GM13976 (cell line): ENCODE measurements at regions not wholly inside any gene's neighbourhood (a gene's known extent, or its start where the extent isn't known, plus 50 kb on each side); places are given as distances from the start of the nearest gene placed in this dataset.
"Not testable (repeated sequence)": the region's sequence is repeated elsewhere in the genome, so short reads cannot be mapped to it uniquely, and the experiment has no call there.

ENCODE experiments used
- DNase-seq: peaks from one replicate; pipeline ENCODE4 v3.0.0; 2012; ENCODE audit warnings: low spot score
- in situ Hi-C: fragments of 300-500 bp; cut with MboI; formaldehyde crosslinking; loops from one replicate; pipeline ENCODE4 v1.12.0; 2022; ENCODE audit warnings: low sequenced_read_pairs, mixed read lengths, inconsistent platforms; ENCODE audit not compliant: unreplicated experiment
- TF ChIP-seq, protein P1 (sequence below): IDR thresholded peaks from 2 replicates; pipeline ENCODE4 v1.5.1; 2012; ENCODE audit warnings: borderline replicate concordance, mild to moderate bottlenecking; ENCODE audit not compliant: insufficient read depth; ENCODE audit errors: extremely low read depth, missing control alignments, control extremely low read depth

DNA sequence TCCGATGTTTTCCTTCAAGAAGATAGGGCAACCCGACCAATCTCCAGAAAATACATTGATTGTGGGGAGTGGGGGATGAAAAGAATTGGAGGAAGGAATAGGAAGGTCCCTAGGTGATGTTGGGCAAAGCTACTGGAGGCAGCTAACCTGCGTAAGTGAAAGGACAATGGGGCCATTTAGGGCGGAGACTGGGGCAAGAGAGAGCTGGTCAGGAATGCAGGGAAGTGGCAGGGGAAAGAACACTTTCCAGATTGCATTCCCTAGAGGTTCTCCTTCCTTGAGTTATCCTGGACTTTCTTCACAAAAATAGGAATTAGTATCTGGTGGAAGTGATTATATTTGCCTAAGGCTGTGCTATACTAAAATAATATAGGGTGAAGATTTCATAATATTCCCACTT lies 151.8 kb upstream of the HMGA2 start:
- in situ Hi-C loops: no loop called here

DNA sequence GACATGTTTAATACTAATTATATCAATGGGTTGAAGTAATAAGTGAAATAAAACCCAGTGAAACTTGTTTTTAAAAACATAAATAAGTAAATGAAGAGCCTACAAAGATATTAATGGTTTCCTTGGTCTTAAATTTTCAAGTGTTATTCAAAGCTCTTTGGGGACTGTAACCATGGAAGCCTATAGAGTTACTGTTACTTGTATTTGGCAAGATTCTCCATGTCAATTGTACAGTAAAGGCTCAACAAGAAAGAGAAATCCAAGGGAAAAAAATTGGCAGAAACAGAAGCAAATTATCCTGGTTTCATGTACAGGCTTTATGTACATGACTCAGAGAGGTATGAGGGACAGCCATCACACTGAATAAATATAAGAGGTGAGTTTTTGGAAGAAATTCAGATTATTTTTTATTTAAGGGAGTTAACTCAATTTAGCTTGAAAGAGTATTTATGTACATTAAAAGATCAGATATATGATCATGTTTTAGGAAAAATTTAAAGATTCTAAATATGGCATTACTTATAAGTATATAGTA lies 151.1 kb upstream of the HMGA2 start:
- in situ Hi-C loops: no loop called here
- TF ChIP-seq, protein P1, sequence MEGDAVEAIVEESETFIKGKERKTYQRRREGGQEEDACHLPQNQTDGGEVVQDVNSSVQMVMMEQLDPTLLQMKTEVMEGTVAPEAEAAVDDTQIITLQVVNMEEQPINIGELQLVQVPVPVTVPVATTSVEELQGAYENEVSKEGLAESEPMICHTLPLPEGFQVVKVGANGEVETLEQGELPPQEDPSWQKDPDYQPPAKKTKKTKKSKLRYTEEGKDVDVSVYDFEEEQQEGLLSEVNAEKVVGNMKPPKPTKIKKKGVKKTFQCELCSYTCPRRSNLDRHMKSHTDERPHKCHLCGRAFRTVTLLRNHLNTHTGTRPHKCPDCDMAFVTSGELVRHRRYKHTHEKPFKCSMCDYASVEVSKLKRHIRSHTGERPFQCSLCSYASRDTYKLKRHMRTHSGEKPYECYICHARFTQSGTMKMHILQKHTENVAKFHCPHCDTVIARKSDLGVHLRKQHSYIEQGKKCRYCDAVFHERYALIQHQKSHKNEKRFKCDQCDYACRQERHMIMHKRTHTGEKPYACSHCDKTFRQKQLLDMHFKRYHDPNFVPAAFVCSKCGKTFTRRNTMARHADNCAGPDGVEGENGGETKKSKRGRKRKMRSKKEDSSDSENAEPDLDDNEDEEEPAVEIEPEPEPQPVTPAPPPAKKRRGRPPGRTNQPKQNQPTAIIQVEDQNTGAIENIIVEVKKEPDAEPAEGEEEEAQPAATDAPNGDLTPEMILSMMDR: no peak
- DNase-seq: no peak

More for the DNA sequence above, 151.8 kb upstream of the HMGA2 start:
- no peak for DNase-seq
- TF ChIP-seq, protein P1: no peak

DNA sequence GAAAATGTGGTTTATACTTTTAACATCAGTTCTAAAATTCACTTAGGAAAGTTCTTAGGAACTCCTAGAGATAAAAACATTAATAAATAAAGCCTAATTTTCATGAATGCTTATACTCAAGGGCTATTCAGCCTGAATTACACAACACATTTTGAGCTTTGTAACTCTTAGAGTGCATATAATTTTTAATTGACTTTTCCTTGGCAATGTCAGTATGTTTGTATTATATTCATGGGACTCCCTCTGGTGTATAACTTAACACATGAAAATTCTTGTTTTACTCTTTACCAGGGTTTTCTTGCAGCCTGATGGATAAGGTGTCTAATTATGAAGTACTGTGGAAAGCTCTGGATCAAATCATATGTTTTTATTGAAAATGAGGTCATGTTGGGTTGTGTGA lies 150.6 kb upstream of the HMGA2 start:
- in situ Hi-C loops: no loop called here
- no peak for DNase-seq
- TF ChIP-seq, protein P1: no peak

DNA sequence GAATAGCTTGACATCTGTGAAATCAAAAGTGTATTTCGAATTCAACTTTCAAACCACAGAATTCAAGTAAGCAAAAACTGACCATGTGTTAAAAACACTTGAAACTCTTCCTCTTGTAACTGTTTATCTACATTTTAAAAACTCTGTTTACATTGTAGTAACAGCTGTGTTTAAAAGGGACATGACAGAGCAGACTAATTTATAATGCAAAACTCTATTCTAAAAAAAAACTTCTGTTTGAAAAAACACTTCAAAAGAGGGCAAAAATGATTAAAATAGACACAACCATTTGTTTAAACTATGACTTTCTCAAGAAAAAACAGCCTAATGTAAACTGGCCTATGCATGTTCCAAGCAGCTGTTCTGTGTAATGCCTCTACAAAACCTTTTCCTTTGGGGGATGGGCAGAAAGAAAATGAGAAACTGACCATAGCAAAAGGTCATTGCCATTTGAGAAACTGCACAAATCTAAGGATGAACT lies 149.1 kb upstream of the HMGA2 start:
- TF ChIP-seq, protein P1: no peak
- in situ Hi-C loops: loop anchor here (25.0 kb wide), 1 partner anchor 363 kb away; no protein-coding TSS in a partner anchor
- DNase-seq: no peak

DNA sequence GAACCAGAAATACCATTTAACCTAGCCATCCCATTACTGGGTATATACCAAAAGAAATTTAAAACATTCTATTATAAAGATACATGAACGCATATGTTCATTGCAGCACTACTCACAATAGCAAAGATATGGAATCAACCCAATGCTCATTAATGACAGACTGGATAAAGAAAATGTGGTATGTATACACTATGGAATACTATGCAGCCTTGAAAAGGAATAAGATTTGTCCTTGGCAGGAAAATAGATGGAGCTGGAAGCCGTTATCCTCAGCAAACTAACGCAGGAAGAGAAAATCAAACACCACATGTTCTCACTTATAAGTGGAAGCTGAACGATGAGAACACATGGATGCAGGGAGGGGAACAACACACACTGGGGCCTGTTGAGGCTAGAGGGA lies 146.1 kb upstream of the HMGA2 start:
- not testable (repeated sequence) for DNase-seq
- in situ Hi-C loops: loop anchor here (25.0 kb wide), 1 partner anchor 366 kb away; no protein-coding TSS in a partner anchor

DNA sequence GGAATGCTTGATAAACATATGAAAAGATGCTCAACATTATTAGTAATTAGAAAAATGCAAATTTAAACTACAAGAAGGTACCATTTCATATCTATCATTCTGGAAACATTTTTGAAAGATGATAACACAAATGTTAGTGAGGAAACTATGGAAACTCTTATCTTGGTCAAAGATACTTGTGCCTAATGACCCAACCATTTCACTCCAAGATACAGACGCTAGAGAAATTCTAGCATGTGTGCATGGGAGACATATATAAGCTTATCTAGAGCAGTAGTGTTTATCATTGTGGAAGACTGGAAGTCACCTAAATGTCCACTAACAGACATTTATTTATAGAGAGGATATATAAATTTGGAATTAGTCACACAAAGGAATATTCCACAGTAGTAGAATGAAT lies 143.1 kb upstream of the HMGA2 start:
- no peak for DNase-seq
- in situ Hi-C loops: loop anchor here (25.0 kb wide), 1 partner anchor 369 kb away; no protein-coding TSS in a partner anchor
- TF ChIP-seq, protein P1: no peak

DNA sequence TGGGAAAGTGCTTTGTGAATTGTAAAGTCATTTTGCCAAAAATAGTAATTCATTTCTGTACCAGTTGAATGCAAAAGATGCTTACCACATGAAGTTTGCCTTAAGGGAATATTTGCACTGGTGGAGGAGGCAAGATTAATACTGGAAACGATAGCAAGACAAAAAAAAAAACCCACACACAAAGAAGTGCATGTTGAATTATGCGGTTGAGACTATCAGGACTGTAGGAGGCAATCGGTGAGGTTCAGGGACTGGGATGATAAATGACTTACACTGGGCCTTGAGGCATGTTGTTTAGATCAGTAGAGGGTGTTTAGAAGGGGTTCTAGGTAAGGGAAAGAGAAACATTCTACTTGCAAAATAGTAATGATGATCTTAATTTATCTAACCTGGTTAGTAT lies 142.2 kb upstream of the HMGA2 start:
- TF ChIP-seq, protein P1: no peak
- in situ Hi-C loops: loop anchor here (25.0 kb wide), 1 partner anchor 370 kb away; no protein-coding TSS in a partner anchor
- DNase-seq: no peak
